ENCODE measurements at regions not wholly inside any gene's neighbourhood (a gene's known extent, or its start where the extent isn't known, plus 50 kb on each side); places are given as distances from the start of the nearest gene placed in this dataset.

- Histone ChIP-seq H3K36me3 (ENCODE audit: insufficient read depth, low read length) (no peaks in the 10 kb centered on the region), H3K9me3 (ENCODE audit: control insufficient read depth in 1 of 2, low read length in 2 of 2) (no peaks in the 10 kb centered on the region), H3K27ac (ENCODE audit: low read depth, low read length) (no peak overlapping the region), H3K27me3 (ENCODE audit: insufficient read depth, low read length) (no peaks in the 10 kb centered on the region), H3K4me3 (ENCODE audit: low read length in 2 of 2) (no peak overlapping the region), H3K4me1 (ENCODE audit: insufficient read depth, low read length) (no peaks in the 10 kb centered on the region)
- DNase-seq = no peak
- H3K4me1 Mint-ChIP-seq = no peaks in the 10 kb centered on the region
- CTCF ChIA-PET (ENCODE audit: partially characterized antibody) = no interaction called here
- H3K9me3 Mint-ChIP-seq = peaks cover 0 to 16% (median 6%) of the 10 kb centered on the region in 8 donors
- POLR2A ChIA-PET (ENCODE audit: partially characterized antibody) = no interaction called here
- no peak overlapping the region for H3K4me3 Mint-ChIP-seq
- H3K36me3 Mint-ChIP-seq = no peaks in the 10 kb centered on the region
- intact Hi-C loops (cut with micrococcal nuclease) = no loop called here
- no peak overlapping the region for H3K27ac Mint-ChIP-seq
- no peaks in the 10 kb centered on the region for H3K27me3 Mint-ChIP-seq
Measured at GRCh38 chr1:187396226-187396625, 567.5 kb downstream of the PLA2G4A start.

- Histone ChIP-seq H3K27ac (ENCODE audit: low read depth, low read length) (no peak overlapping the region), H3K4me1 (ENCODE audit: insufficient read depth, low read length) (no peaks in the 10 kb centered on the region), H3K27me3 (ENCODE audit: insufficient read depth, low read length) (no peaks in the 10 kb centered on the region), H3K9me3 (ENCODE audit: control insufficient read depth in 1 of 2, low read length in 2 of 2) (no peaks in the 10 kb centered on the region), H3K4me3 (ENCODE audit: low read length in 2 of 2) (no peak overlapping the region), H3K36me3 (ENCODE audit: insufficient read depth, low read length) (no peaks in the 10 kb centered on the region)
- Mint-ChIP-seq H3K27ac (no peak overlapping the region), H3K9me3 (peaks cover 0 to 16% (median 6%) of the 10 kb centered on the region in 8 donors), H3K4me1 (no peaks in the 10 kb centered on the region), H3K4me3 (no peak overlapping the region), H3K36me3 (no peaks in the 10 kb centered on the region), H3K27me3 (no peaks in the 10 kb centered on the region)
- DNase-seq = no peak
- CTCF ChIA-PET (ENCODE audit: partially characterized antibody) = no interaction called here
- POLR2A ChIA-PET (ENCODE audit: partially characterized antibody) = no interaction called here
- intact Hi-C loops (cut with micrococcal nuclease) = no loop called here
Measured at GRCh38 chr1:187396929-187397796, 568.4 kb downstream of the PLA2G4A start.

GRCh38 chr1:187408212-187409004 lies 579.7 kb downstream of the PLA2G4A start:
- Histone ChIP-seq H3K9me3 (ENCODE audit: control insufficient read depth in 1 of 2, low read length in 2 of 2) (no peaks in the 10 kb centered on the region), H3K4me3 (ENCODE audit: low read length in 2 of 2) (no peak overlapping the region), H3K36me3 (ENCODE audit: insufficient read depth, low read length) (no peaks in the 10 kb centered on the region), H3K4me1 (ENCODE audit: insufficient read depth, low read length) (no peaks in the 10 kb centered on the region), H3K27me3 (ENCODE audit: insufficient read depth, low read length) (no peaks in the 10 kb centered on the region), H3K27ac (ENCODE audit: low read depth, low read length) (no peak overlapping the region)
- CTCF ChIA-PET (ENCODE audit: partially characterized antibody) = no interaction called here
- POLR2A ChIA-PET (ENCODE audit: partially characterized antibody) = no interaction called here
- H3K27me3 Mint-ChIP-seq = no peaks in the 10 kb centered on the region
- DNase-seq = no peak
- intact Hi-C loops (cut with micrococcal nuclease) = no loop called here
- peaks cover 0 to 14% (median 4%) of the 10 kb centered on the region in 8 donors for H3K9me3 Mint-ChIP-seq
- no peaks in the 10 kb centered on the region for H3K4me1 Mint-ChIP-seq
- H3K4me3 Mint-ChIP-seq = no peak overlapping the region
- no peaks in the 10 kb centered on the region for H3K36me3 Mint-ChIP-seq
- H3K27ac Mint-ChIP-seq = no peak overlapping the region

DNA sequence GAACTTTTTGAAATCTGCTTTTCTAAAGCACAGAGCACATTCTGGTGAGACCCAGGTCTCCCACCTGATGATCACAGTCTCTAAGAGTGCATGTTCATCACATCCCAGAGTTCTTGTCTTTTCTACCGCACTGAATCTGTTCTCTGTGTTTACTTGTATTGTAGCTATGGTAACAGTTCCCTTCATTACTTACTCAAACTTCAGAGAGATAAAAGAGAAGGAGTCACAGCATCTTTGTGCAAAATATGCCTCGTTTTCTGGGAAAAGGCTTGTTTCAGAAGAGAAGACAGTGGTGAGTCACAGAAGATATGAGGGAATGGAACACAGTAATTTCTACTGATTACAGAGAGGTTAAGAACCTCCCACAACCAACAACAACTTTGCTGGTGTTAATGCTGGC lies 580.6 kb downstream of the PLA2G4A start:
- Histone ChIP-seq H3K4me3 (ENCODE audit: low read length in 2 of 2) (no peak overlapping the region), H3K27ac (ENCODE audit: low read depth, low read length) (no peak overlapping the region), H3K4me1 (ENCODE audit: insufficient read depth, low read length) (no peaks in the 10 kb centered on the region), H3K36me3 (ENCODE audit: insufficient read depth, low read length) (no peaks in the 10 kb centered on the region), H3K27me3 (ENCODE audit: insufficient read depth, low read length) (no peaks in the 10 kb centered on the region), H3K9me3 (ENCODE audit: control insufficient read depth in 1 of 2, low read length in 2 of 2) (no peaks in the 10 kb centered on the region)
- ChIA-PET CTCF (ENCODE audit: partially characterized antibody) (no interaction called here), POLR2A (ENCODE audit: partially characterized antibody) (no interaction called here)
- no peak overlapping the region for H3K4me3 Mint-ChIP-seq
- no peaks in the 10 kb centered on the region for H3K36me3 Mint-ChIP-seq
- H3K27ac Mint-ChIP-seq = no peak overlapping the region
- DNase-seq = no peak
- no peaks in the 10 kb centered on the region for H3K4me1 Mint-ChIP-seq
- H3K9me3 Mint-ChIP-seq = peaks cover 0 to 14% (median 4%) of the 10 kb centered on the region in 8 donors
- intact Hi-C loops (cut with micrococcal nuclease) = no loop called here
- no peaks in the 10 kb centered on the region for H3K27me3 Mint-ChIP-seq

DNA sequence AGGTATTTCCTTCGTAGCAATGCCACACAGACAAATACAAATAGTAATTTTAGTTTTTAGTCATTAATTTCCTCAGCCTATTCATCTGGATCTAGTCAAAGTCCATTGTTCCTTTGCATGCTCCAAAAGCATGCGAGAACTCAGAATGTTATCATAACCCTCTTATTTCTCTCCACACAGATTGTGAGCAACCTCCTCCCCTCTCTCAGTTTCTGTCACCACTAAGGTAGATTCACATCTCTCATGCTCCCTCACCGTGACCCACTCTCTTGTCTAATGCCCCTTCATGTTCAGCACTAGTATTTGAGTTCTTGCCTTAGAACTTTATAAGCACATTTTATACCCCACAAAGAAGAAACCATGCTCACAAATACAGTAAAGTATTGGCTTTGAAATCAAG lies 582.4 kb downstream of the PLA2G4A start:
- Mint-ChIP-seq H3K9me3 (peaks cover 0 to 14% (median 3%) of the 10 kb centered on the region in 8 donors), H3K27ac (no peak overlapping the region), H3K4me1 (no peaks in the 10 kb centered on the region), H3K36me3 (no peaks in the 10 kb centered on the region), H3K4me3 (no peak overlapping the region), H3K27me3 (no peaks in the 10 kb centered on the region)
- no peaks in the 10 kb centered on the region for H3K27me3 ChIP-seq (ENCODE audit: insufficient read depth, low read length)
- ChIA-PET CTCF (ENCODE audit: partially characterized antibody) (no interaction called here), POLR2A (ENCODE audit: partially characterized antibody) (no interaction called here)
- H3K36me3 ChIP-seq (ENCODE audit: insufficient read depth, low read length) = no peaks in the 10 kb centered on the region
- no peak overlapping the region for H3K4me3 ChIP-seq (ENCODE audit: low read length in 2 of 2)
- no peaks in the 10 kb centered on the region for H3K9me3 ChIP-seq (ENCODE audit: control insufficient read depth in 1 of 2, low read length in 2 of 2)
- no peaks in the 10 kb centered on the region for H3K4me1 ChIP-seq (ENCODE audit: insufficient read depth, low read length)
- intact Hi-C loops (cut with micrococcal nuclease) = no loop called here
- no peak overlapping the region for H3K27ac ChIP-seq (ENCODE audit: low read depth, low read length)
- DNase-seq = no peak

DNA sequence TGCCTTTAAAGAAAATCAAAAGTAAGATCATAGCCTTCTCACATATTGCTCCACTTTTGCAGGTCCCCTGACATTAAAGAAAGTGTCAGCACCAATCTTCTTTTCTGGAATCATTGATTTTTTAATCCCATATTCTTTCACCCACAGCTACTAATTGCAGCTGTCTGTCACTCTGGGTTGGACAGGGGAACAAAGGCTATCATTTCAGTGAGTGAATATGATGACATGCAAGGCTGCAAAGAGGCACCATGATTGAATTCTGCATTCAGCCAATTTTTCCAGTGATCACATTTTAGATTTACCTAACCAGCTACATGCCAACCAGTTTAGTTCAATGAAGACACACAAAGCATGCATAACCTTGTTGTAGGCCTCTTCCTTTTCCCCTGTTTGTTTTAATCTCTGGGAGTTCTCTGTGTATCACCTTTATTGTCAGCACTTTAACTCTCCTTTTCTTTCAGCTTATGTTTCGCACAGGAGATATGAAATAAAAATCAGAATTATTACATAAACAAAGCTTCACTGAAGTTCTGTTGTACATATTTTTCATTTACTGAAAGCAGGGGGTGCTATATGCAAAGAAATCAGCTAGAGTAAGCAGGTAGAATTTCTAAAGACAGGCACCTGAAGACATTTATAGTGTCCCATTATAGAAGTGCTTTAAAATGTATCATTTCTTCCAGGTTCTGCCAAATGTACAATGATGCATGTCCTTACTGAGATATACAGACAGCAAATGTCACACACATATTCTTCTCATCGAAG lies 584.8 kb downstream of the PLA2G4A start:
- H3K27me3 Mint-ChIP-seq = no peaks in the 10 kb centered on the region
- Histone ChIP-seq H3K27me3 (ENCODE audit: insufficient read depth, low read length) (no peaks in the 10 kb centered on the region), H3K36me3 (ENCODE audit: insufficient read depth, low read length) (no peaks in the 10 kb centered on the region), H3K4me1 (ENCODE audit: insufficient read depth, low read length) (no peaks in the 10 kb centered on the region), H3K27ac (ENCODE audit: low read depth, low read length) (no peak overlapping the region), H3K4me3 (ENCODE audit: low read length in 2 of 2) (no peak overlapping the region), H3K9me3 (ENCODE audit: control insufficient read depth in 1 of 2, low read length in 2 of 2) (no peaks in the 10 kb centered on the region)
- ChIA-PET POLR2A (ENCODE audit: partially characterized antibody) (no interaction called here), CTCF (ENCODE audit: partially characterized antibody) (no interaction called here)
- peaks cover 0 to 12% (median 3%) of the 10 kb centered on the region in 8 donors for H3K9me3 Mint-ChIP-seq
- intact Hi-C loops (cut with micrococcal nuclease) = no loop called here
- DNase-seq = no peak
- no peak overlapping the region for H3K27ac Mint-ChIP-seq
- H3K4me1 Mint-ChIP-seq = no peaks in the 10 kb centered on the region
- no peaks in the 10 kb centered on the region for H3K36me3 Mint-ChIP-seq
- H3K4me3 Mint-ChIP-seq = no peak overlapping the region

GRCh38 chr1:187415065-187415464 lies 586.3 kb downstream of the PLA2G4A start:
- CTCF ChIA-PET (ENCODE audit: partially characterized antibody) = no interaction called here
- Histone ChIP-seq H3K4me3 (ENCODE audit: low read length in 2 of 2) (no peak overlapping the region), H3K27ac (ENCODE audit: low read depth, low read length) (no peak overlapping the region), H3K27me3 (ENCODE audit: insufficient read depth, low read length) (no peaks in the 10 kb centered on the region), H3K4me1 (ENCODE audit: insufficient read depth, low read length) (no peaks in the 10 kb centered on the region), H3K36me3 (ENCODE audit: insufficient read depth, low read length) (no peaks in the 10 kb centered on the region), H3K9me3 (ENCODE audit: control insufficient read depth in 1 of 2, low read length in 2 of 2) (no peaks in the 10 kb centered on the region)
- H3K4me3 Mint-ChIP-seq = no peak overlapping the region
- H3K27ac Mint-ChIP-seq = no peak overlapping the region
- H3K9me3 Mint-ChIP-seq = peaks cover 0 to 8% (median 1%) of the 10 kb centered on the region in 8 donors
- no peak for DNase-seq
- intact Hi-C loops (cut with micrococcal nuclease) = no loop called here
- no peaks in the 10 kb centered on the region for H3K36me3 Mint-ChIP-seq
- POLR2A ChIA-PET (ENCODE audit: partially characterized antibody) = no interaction called here
- H3K4me1 Mint-ChIP-seq = no peaks in the 10 kb centered on the region
- H3K27me3 Mint-ChIP-seq = no peaks in the 10 kb centered on the region
